ENCODE measurements at regions not wholly inside any gene's neighbourhood (a gene's known extent, or its start where the extent isn't known, plus 50 kb on each side); places are given as distances from the start of the nearest gene placed in this dataset. TPM values are rescaled to one million over a fixed set of nuclear protein-coding genes. Genes with fewer than 3 reads are reported as not detected.

DNA sequence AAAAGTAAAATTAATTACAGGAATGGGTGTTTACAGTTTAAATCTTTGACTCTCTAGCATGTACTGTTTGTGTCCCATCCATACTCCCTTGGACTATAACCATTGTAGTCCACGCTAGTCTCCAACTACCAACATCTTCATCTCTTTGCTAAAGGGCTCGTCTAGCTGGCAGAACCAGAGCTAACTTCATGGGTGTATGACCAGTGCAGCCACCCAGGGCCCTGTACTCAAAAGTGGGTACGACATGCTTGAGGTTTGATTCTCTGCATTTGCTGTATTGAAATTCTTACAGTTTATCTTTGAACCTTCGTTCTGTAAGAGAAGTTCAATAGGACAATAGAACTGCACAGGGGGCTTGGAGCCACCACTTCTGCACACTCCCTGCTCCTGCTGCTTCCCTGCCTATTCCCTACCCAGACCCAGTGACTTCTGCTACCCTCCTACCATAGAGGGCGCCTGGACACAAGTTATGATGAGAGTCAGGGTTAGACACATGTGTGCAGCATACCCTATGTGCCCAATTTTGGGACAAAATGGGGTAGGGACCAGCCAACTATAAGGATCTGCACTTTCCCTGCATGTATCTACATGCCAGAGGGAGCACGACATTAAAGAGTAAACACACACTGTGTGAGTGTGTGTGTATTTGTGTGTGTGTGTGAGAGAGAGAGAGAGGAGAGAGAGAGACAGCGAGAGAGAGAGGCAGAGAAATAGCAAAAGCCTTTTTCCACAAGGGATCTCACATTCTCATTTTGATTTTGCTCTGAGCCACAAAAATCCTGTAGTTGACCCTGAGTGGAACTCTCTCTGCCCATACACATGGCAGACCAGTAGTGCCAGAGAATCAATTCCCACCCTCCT is 59.0 kb upstream of the NECTIN3 start:
- no peak overlapping the region for H3K27ac Mint-ChIP-seq
- TF ChIP-seq, protein P1, sequence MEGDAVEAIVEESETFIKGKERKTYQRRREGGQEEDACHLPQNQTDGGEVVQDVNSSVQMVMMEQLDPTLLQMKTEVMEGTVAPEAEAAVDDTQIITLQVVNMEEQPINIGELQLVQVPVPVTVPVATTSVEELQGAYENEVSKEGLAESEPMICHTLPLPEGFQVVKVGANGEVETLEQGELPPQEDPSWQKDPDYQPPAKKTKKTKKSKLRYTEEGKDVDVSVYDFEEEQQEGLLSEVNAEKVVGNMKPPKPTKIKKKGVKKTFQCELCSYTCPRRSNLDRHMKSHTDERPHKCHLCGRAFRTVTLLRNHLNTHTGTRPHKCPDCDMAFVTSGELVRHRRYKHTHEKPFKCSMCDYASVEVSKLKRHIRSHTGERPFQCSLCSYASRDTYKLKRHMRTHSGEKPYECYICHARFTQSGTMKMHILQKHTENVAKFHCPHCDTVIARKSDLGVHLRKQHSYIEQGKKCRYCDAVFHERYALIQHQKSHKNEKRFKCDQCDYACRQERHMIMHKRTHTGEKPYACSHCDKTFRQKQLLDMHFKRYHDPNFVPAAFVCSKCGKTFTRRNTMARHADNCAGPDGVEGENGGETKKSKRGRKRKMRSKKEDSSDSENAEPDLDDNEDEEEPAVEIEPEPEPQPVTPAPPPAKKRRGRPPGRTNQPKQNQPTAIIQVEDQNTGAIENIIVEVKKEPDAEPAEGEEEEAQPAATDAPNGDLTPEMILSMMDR (IDR thresholded peaks at IDR 0.05; ENCODE audit: unreplicated experiment) = no peak

More for the DNA sequence above, 59.0 kb upstream of the NECTIN3 start:
- H3K4me3 Mint-ChIP-seq = no peak overlapping the region
- no peak for DNase-seq (ENCODE audit: low spot score in 2 of 2, unreplicated experiment in 2 of 2)
- no peaks in the 10 kb centered on the region for H3K27me3 Mint-ChIP-seq (ENCODE audit: low read depth)
- peaks cover under 1% of the 10 kb centered on the region for H3K36me3 Mint-ChIP-seq
- H3K9me3 Mint-ChIP-seq = no peaks in the 10 kb centered on the region
- peaks cover 4% of the 10 kb centered on the region for H3K4me1 Mint-ChIP-seq

Small RNA genes lying in the stretch of these regions (microRNA-seq; reads per million reads assigned to microRNA genes)
- not detected for gene MIR4445
